Hematopoietic multipotent progenitor cell treated with erythropoietin and hydrocortisone succinate and interleukin-3 and kit ligand, for 4 days (in vitro differentiated cells): ENCODE measurements at regions not wholly inside any gene's neighbourhood (a gene's known extent, or its start where the extent isn't known, plus 50 kb on each side); places are given as distances from the start of the nearest gene placed in this dataset.
"Not testable (repeated sequence)": the region's sequence is repeated elsewhere in the genome, so short reads cannot be mapped to it uniquely, and the experiment has no call there.

Experiments used
- DNase-seq: peaks from one replicate; pipeline ENCODE4 v3.0.0-alpha.2; 2015

- DNase-seq, result no peak
Measured at GRCh38 chr6:14781772-14782525, 463.9 kb upstream of the JARID2 start.

GRCh38 chr6:14782921-14783464 is 462.9 kb upstream of the JARID2 start:
- DNase-seq, result not testable (repeated sequence)

- no peak for DNase-seq
Measured at GRCh38 chr6:14783594-14783993, 462.3 kb upstream of the JARID2 start.

DNA sequence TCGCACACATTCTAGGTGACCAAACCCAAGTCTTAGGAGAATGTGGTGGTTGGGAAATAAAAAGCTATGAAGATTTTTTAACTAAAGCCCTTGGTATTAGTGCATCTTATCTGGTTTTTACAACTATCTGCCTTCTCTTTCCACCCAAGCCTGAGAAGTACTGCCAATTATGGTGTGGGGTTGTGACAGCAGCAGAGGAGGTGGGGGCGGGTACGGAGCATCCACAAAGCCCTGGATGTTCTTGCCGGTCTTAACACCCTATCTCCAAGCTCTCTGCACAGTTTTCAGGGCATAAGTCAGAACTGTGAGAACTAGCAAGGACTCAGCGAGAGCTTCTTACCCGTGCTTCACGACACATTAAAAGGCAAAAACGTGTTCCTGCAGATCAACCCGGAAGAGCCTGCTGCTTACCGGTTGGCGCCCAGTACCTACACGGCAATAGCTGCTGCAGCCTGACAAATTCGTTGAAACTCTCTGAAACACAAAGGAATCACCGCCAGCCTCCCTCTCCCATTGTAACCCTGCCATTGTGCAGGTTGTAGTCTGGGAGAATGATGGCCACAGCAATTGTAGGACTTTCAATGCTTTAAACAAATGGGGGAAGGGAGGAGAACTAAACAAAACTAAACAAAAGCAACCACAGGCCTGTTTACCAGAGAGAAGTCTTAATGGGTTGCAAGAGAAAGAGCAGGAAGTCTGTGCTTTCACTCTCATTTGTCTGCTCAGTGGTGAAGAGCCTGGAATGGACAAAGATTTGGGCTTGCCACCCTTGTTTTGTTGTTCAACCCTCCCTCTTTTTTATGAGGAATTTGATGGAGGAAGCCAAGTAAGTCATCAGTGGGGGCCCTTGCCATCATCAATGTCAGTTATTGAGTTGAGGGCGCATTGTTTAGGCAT is 461.0 kb upstream of the JARID2 start:
- no peak for DNase-seq

DNA sequence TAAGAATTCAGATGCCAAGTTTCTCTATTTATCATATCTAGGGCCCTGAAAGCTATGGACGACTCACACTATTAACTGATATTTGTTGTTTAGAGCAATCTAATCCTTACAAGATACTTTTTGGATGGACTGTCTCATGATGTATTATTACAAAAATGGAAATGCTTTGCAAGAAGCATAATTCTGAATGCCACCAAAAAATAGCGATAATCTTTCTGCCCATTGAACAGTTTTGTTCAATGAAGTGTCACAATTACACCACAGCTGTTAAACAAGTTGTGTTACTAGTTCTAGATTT is 460.4 kb upstream of the JARID2 start:
- no peak for DNase-seq

DNA sequence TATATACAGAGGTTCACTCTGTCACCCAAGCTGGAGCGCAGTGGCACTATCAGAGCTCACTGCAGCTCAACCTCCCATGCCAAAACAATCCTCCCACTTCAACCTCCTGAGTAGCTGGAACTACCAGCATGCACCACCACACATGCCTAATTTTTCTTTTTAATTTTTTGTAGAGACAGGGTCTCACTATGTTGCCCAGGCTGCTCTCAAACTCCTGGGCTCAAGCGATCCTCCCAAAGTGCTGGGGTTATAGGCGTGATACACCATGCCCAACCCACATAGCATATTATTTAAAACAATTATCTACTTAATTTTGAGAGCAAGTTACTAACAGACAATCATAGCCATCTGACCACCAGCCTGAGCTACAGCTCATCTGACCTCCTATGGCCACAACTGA is 459.9 kb upstream of the JARID2 start:
- DNase-seq, result no peak

DNA sequence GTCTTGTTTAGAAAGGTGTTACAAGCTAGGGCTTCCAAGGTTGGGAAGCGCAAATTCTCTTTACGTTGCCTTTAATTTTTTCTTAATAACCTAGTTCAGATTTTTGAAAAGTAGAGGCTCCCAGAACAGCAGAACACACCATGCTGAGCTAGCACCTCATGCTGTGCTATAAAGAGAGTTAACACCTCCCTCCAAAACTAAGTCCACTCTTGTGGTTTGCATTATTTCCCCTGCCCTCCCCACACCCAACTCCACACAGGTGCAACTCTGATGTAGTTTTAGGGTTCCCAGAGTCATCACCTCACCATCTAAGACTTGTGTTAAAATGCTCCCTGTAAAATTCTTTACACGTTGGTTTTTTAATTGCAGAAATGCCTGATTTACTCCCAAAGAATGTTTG is 459.4 kb upstream of the JARID2 start:
- DNase-seq, result no peak

DNA sequence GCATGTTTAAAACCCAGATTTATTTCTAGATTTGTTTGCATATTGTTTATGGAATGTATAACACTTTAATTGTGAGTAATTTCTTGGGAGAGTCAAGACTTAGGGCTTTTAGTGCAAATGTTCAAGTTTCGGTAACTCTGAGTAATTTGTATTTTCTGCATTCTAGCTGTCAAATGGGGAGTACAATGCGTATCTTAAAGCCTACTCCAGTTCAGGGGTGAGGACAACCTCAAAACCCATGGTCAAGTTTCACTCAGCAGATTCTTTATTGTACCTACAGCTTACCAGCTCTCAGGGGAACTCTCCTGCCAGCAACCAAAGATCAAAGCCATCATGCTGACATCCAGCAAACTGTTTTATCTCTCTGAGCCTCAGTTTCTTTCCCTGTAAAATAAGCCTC is 458.6 kb upstream of the JARID2 start:
- no peak for DNase-seq

GRCh38 chr6:14787677-14788076 is 458.2 kb upstream of the JARID2 start:
- no peak for DNase-seq

DNA sequence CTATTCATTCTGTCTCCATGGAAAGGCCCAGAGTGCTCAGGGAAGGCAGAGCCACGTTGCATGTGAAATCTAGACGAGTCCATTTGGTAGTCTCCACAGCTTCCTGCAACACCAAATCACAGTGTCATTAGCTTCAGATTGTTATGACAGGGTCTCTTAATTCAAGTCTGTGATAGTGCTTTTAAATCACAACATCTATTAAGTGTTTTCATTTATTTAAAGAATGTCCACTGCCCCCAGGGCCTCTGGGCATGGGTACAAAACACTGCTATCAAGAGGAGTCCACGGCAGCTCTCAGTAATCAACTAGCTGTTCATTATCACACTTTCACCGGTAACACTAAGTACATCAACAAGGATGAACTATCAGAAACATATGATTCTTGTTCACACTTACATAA is 455.9 kb upstream of the JARID2 start:
- no peak for DNase-seq

DNA sequence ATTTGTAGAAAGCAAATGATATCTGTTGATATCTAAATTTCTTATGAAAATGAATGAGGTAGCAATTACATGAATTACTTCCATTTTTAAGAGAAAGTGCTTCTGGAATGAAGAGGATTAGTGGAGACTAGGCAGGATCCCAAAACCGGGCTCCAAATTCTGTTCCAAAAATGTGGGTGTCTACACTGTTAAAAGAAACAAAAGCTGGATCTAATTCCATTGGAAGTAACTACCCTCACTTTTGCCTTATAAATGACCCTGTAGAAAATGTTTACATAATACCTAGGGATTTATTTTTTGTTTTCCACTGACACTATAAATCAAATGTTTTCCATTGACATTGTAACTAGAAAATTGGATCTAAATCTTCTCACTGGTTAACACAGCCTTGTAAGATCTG is 454.9 kb upstream of the JARID2 start:
- DNase-seq, result no peak

GRCh38 chr6:14791526-14791925 is 454.3 kb upstream of the JARID2 start:
- DNase-seq, result no peak

GRCh38 chr6:14792118-14792955 is 453.5 kb upstream of the JARID2 start:
- DNase-seq, result no peak

DNA sequence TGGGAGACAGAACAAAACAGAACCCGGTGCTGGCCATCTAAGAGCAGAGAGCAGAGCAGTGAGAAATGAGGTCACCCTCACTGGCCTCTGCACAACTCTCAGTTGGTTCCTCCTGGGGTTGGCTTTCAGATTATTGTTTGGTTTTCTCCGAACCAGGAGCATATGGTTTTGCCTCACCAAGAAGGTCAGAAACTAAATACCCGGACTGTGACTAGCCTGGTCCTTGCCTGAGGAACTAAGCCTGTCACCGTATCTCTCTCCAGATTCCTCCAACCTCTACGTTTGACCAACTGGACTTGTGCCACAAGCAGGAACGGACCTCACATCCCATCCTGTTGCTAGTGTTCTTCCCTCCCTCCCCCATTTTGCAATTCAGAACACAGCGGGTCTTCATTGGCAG is 450.4 kb upstream of the JARID2 start:
- no peak for DNase-seq

GRCh38 chr6:14796974-14797762 is 448.7 kb upstream of the JARID2 start:
- DNase-seq, result no peak

- DNase-seq, result no peak
Measured at GRCh38 chr6:14797875-14798593, 447.8 kb upstream of the JARID2 start.

GRCh38 chr6:14798594-14798982 is 447.3 kb upstream of the JARID2 start:
- DNase-seq, result no peak

- DNase-seq, result no peak
Measured at GRCh38 chr6:14798996-14799588, 446.8 kb upstream of the JARID2 start.

GRCh38 chr6:14799928-14800327 is 445.9 kb upstream of the JARID2 start:
- peak; percentile 81 for DNase-seq

- DNase-seq, result no peak
Measured at GRCh38 chr6:14802514-14803160, 443.2 kb upstream of the JARID2 start.
